ENCODE measurements at regions not wholly inside any gene's neighbourhood (a gene's known extent, or its start where the extent isn't known, plus 50 kb on each side); places are given as distances from the start of the nearest gene placed in this dataset.
A peak's percentile ranks its signal among the peaks of the same experiment; 100 is the strongest.

GRCh38 chrX:117376460-117376859, 740.1 kb downstream of the KLHL13 start:
- no peaks in the 10 kb centered on the region for H3K27me3 ChIP-seq
- ATAC-seq (no peak), DNase-seq (no peak)

GRCh38 chrX:117335209-117335608, 781.4 kb downstream of the KLHL13 start:
- no peak for TF ChIP-seq CTCF (IDR thresholded peaks at IDR 0.05)
- no peak for TF ChIP-seq POLR2A (IDR thresholded peaks at IDR 0.05)
- DNase-seq (no peak), ATAC-seq (no peak)
- 49 to 74% (median 61%) methylated on average over 1 of the region's 1 CpG for WGBS, 4 donors
- Histone ChIP-seq H3K27me3 (no peaks in the 10 kb centered on the region), H3K36me3 (no peaks in the 10 kb centered on the region), H3K4me1 (no peaks in the 10 kb centered on the region), H3K27ac (no peak overlapping the region), H3K9me3 (peaks cover 0 to under 1% (median 0%) of the 10 kb centered on the region in 12 donors), H3K4me3 (no peak overlapping the region)
- intact Hi-C loops (cut with DNase I), result no loop called here

More at GRCh38 chrX:117376460-117376859, 740.1 kb downstream of the KLHL13 start:
- Histone ChIP-seq H3K9me3 (no peaks in the 10 kb centered on the region), H3K36me3 (no peaks in the 10 kb centered on the region), H3K27ac (no peak overlapping the region), H3K4me1 (no peaks in the 10 kb centered on the region), H3K4me3 (no peak overlapping the region)
- TF ChIP-seq CTCF (IDR thresholded peaks at IDR 0.05) (no peak), POLR2A (IDR thresholded peaks at IDR 0.05) (no peak)
- intact Hi-C loops (cut with DNase I), result no loop called here

GRCh38 chrX:117327373-117327772, 789.2 kb downstream of the KLHL13 start:
- WGBS, 4 donors, result 25 to 63% (median 52%) methylated on average over 1 of the region's 1 CpG
- TF ChIP-seq CTCF (IDR thresholded peaks at IDR 0.05) (no peak), POLR2A (IDR thresholded peaks at IDR 0.05) (no peak)
- Histone ChIP-seq H3K27me3 (peaks cover 0 to 4% (median 0%) of the 10 kb centered on the region in 9 donors), H3K9me3 (peaks cover 0 to 15% (median 0%) of the 10 kb centered on the region in 12 donors), H3K36me3 (no peaks in the 10 kb centered on the region), H3K4me3 (no peak overlapping the region), H3K4me1 (no peaks in the 10 kb centered on the region), H3K27ac (no peak overlapping the region)
- no peak for ATAC-seq
- no peak for DNase-seq
- intact Hi-C loops (cut with DNase I), result no loop called here

DNA sequence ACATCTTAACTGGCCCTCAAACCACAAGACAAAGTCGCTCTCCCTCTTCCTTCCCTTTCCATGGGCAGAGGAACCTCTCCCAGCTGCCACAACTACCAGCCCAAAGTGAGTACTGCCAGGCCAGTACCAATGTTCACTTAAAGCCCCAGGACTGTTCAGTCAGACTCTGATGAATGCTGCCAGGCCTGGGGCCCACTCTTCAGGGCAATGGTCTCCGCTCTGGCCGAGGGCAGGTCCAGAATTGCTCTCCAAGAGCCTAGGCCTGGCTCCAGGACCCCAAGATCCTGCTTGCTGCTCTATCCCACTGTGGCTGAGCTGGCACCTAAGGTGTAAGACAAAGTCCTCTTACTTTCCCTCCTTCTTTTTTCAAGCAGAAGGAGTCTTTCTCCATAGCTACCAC, 790.9 kb downstream of the KLHL13 start:
- Histone ChIP-seq H3K4me1 (no peaks in the 10 kb centered on the region), H3K27me3 (peaks cover 0 to 4% (median 0%) of the 10 kb centered on the region in 9 donors), H3K4me3 (no peak overlapping the region), H3K27ac (no peak overlapping the region), H3K9me3 (peaks cover 0 to 15% (median 0%) of the 10 kb centered on the region in 12 donors), H3K36me3 (no peaks in the 10 kb centered on the region)
- ATAC-seq (no peak), DNase-seq (peak in 1 of 5 donors; percentile 4)
- intact Hi-C loops (cut with DNase I), result no loop called here
- TF ChIP-seq CTCF (IDR thresholded peaks at IDR 0.05), result no peak
- TF ChIP-seq POLR2A (IDR thresholded peaks at IDR 0.05), result no peak
- WGBS, 4 donors, result 41 to 71% (median 67%) methylated on average over 3 of the region's 3 CpGs
